Esophagus muscularis mucosa (tissue), 4 donors: ENCODE measurements at regions not wholly inside any gene's neighbourhood (a gene's known extent, or its start where the extent isn't known, plus 50 kb on each side); places are given as distances from the start of the nearest gene placed in this dataset.

Experiments
- DNase-seq: peaks from one replicate; pipeline ENCODE4 v3.0.0-alpha.2; 2017; ENCODE audit errors: extremely low spot score
- H3K27ac ChIP-seq, 4 donors: fragments of 200-600 bp; sonication (generic); replicated peaks in 1 of 4; 1 replicate in 3 of 4; 2 replicates in 1 of 4; pipeline ENCODE4 v1.5.1; 2016 to 2019; ENCODE audit warnings: mild to moderate bottlenecking in 1 of 4
- H3K27me3 ChIP-seq, 4 donors: fragments of 200-600 bp; sonication (generic); one replicate each; pipeline versions ENCODE4 v1.5.1 to v1.6.0; 2016 to 2019
- H3K36me3 ChIP-seq, 4 donors: fragments of 200-600 bp; sonication (generic); one replicate each; pipeline ENCODE4 v1.5.1; 2016 to 2019
- H3K4me1 ChIP-seq, 4 donors: fragments of 200-600 bp; sonication (generic); one replicate each; pipeline ENCODE4 v1.5.1; 2016 to 2019
- H3K4me3 ChIP-seq, 4 donors: fragments of 200-600 bp; sonication (generic); 1 replicate in 2 of 4; 2 replicates in 2 of 4; pipeline ENCODE4 v1.5.1; 2016 to 2019; ENCODE audit warnings: mild to moderate bottlenecking in 4 of 4, moderate library complexity in 1 of 4
- H3K9me3 ChIP-seq, 4 donors: fragments of 200-600 bp; sonication (generic); 1 replicate in 3 of 4; 2 replicates in 1 of 4; pipeline ENCODE4 v1.5.1; 2016 to 2019
- EP300 ChIP-seq: sonication (generic); formaldehyde crosslinking; IDR thresholded peaks from one replicate; pipeline ENCODE4 v1.6.1; 2017; ENCODE audit warnings: antibody characterized with exemption
- POLR2A ChIP-seq: fragments of 450-650 bp; IDR thresholded peaks from one replicate; pipeline ENCODE4 v1.6.1; 2017; ENCODE audit warnings: antibody characterized with exemption, moderate library complexity, mild to moderate bottlenecking, low read depth
- POLR2AphosphoS5 ChIP-seq, 2 donors: sonication (generic); formaldehyde crosslinking; IDR thresholded peaks; one replicate each; pipeline ENCODE4 v1.6.1; 2017; ENCODE audit warnings: antibody characterized with exemption in 2 of 2
- WGBS: methylation state at CpG from one replicate; pipeline ENCODE4 v1.1.5; 2018; 5-methylcytosine and 5-hydroxymethylcytosine counted together
- intact Hi-C: fragments of 100-400 bp; cut with DNase I; formaldehyde crosslinking; loops from one replicate; pipeline ENCODE4 v1.15.1; 2023
- TF ChIP-seq, protein P1 (sequence below), 3 experiments: fragments of 200-600 bp in 2 of 3; fragments of 450-650 bp in 1 of 3; sonication (generic) in 2 of 3; IDR thresholded peaks; one replicate each; pipeline ENCODE4 v1.5.1; 2017 to 2019; ENCODE audit warnings: antibody characterized with exemption in 3 of 3, mild to moderate bottlenecking in 2 of 3, moderate library complexity in 1 of 3

GRCh38 chr11:19552161-19552560 lies 160.5 kb upstream of the NAV2 start:
- no peaks in the 10 kb centered on the region for H3K36me3 ChIP-seq
- H3K4me3 ChIP-seq, result no peak overlapping the region
- WGBS, result 90% methylated on average over 8 of the region's 8 CpGs
- peaks cover 0 to 7% (median 4%) of the 10 kb centered on the region in 4 donors for H3K4me1 ChIP-seq
- DNase-seq, result no peak
- H3K27me3 ChIP-seq, result peaks cover 0 to 9% (median 0%) of the 10 kb centered on the region in 4 donors
- intact Hi-C loops, result loop anchor here (5.0 kb wide), 2 partner anchors 295 to 480 kb away; no protein-coding TSS in a partner anchor
- no peak for TF ChIP-seq POLR2AphosphoS5 (IDR thresholded peaks at IDR 0.05)
- no peak for TF ChIP-seq EP300
- TF ChIP-seq, protein P1, sequence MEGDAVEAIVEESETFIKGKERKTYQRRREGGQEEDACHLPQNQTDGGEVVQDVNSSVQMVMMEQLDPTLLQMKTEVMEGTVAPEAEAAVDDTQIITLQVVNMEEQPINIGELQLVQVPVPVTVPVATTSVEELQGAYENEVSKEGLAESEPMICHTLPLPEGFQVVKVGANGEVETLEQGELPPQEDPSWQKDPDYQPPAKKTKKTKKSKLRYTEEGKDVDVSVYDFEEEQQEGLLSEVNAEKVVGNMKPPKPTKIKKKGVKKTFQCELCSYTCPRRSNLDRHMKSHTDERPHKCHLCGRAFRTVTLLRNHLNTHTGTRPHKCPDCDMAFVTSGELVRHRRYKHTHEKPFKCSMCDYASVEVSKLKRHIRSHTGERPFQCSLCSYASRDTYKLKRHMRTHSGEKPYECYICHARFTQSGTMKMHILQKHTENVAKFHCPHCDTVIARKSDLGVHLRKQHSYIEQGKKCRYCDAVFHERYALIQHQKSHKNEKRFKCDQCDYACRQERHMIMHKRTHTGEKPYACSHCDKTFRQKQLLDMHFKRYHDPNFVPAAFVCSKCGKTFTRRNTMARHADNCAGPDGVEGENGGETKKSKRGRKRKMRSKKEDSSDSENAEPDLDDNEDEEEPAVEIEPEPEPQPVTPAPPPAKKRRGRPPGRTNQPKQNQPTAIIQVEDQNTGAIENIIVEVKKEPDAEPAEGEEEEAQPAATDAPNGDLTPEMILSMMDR (IDR thresholded peaks at IDR 0.05), result no peak
- TF ChIP-seq POLR2A, result no peak
- no peak overlapping the region for H3K27ac ChIP-seq
- H3K9me3 ChIP-seq, result no peaks in the 10 kb centered on the region

DNA sequence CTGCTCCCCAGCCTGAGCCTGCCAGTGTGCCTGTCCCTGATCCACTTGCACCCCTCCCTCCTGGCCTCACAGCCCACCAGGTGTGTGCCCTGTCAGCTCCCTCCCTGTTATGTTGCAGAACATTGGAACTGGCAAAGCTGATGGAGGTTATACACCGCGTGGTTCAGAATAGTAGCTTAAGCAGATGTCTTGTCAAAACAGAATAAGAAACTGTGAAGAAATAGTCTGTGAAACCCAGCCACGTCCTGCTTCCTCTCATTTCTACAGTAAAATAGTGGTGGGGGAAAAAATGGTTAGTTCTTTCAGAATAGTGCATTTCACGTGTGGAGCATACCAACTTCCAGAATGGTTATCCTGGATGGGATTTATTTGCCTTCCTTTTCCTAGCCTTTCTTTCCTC lies 161.2 kb upstream of the NAV2 start:
- Histone ChIP-seq H3K36me3 (no peaks in the 10 kb centered on the region), H3K4me3 (no peak overlapping the region), H3K9me3 (no peaks in the 10 kb centered on the region), H3K4me1 (peaks cover 0 to 7% (median 4%) of the 10 kb centered on the region in 4 donors), H3K27ac (no peak overlapping the region), H3K27me3 (peaks cover 0 to 9% (median 0%) of the 10 kb centered on the region in 4 donors)
- intact Hi-C loops, result loop anchor here (5.0 kb wide), 2 partner anchors 294 to 479 kb away; no protein-coding TSS in a partner anchor
- TF ChIP-seq EP300 (no peak), POLR2AphosphoS5 (IDR thresholded peaks at IDR 0.05) (no peak), POLR2A (no peak)
- TF ChIP-seq, protein P1 (IDR thresholded peaks at IDR 0.05), result no peak
- WGBS, result 67% methylated on average over 4 of the region's 4 CpGs
- no peak for DNase-seq

DNA sequence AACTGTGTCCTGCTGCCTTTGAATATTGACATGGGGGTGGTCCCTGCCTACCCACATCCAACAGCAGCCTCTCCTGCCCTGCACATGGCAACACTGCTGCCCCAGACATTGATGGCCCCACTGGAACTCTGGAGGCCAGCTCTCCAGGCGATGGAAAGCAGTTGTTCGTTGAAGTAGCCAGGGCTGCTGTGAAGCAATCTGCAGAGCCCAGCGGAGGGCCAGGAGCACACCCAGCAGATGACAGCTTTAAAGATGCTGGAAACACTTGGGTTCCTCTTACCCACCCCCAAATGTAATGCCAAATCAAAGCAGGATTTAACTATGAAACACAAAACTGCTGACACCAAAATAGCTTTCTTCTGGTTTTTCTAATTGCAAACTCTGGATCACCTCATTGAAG lies 165.6 kb upstream of the NAV2 start:
- H3K36me3 ChIP-seq, result no peaks in the 10 kb centered on the region
- H3K27ac ChIP-seq, result no peak overlapping the region
- intact Hi-C loops, result no loop called here
- H3K4me3 ChIP-seq, result no peak overlapping the region
- peaks cover 0 to 9% (median 0%) of the 10 kb centered on the region in 4 donors for H3K27me3 ChIP-seq
- no peak for TF ChIP-seq POLR2AphosphoS5 (IDR thresholded peaks at IDR 0.05)
- no peak for TF ChIP-seq POLR2A
- TF ChIP-seq, protein P1 (IDR thresholded peaks at IDR 0.05), result no peak
- TF ChIP-seq EP300, result no peak
- WGBS, result 81% methylated on average over 3 of the region's 3 CpGs
- no peak for DNase-seq
- no peaks in the 10 kb centered on the region for H3K4me1 ChIP-seq
- H3K9me3 ChIP-seq, result no peaks in the 10 kb centered on the region

GRCh38 chr11:19546325-19546724 lies 166.3 kb upstream of the NAV2 start:
- no peaks in the 10 kb centered on the region for H3K36me3 ChIP-seq
- no peak overlapping the region for H3K27ac ChIP-seq
- DNase-seq, result no peak
- WGBS, result 92% methylated on average over 3 of the region's 5 CpGs
- H3K9me3 ChIP-seq, result no peaks in the 10 kb centered on the region
- intact Hi-C loops, result no loop called here
- no peak overlapping the region for H3K4me3 ChIP-seq
- H3K27me3 ChIP-seq, result peaks cover 0 to 11% (median 0%) of the 10 kb centered on the region in 4 donors
- no peak for TF ChIP-seq EP300
- TF ChIP-seq POLR2A, result no peak
- TF ChIP-seq, protein P1 (IDR thresholded peaks at IDR 0.05), result no peak
- no peaks in the 10 kb centered on the region for H3K4me1 ChIP-seq

DNA sequence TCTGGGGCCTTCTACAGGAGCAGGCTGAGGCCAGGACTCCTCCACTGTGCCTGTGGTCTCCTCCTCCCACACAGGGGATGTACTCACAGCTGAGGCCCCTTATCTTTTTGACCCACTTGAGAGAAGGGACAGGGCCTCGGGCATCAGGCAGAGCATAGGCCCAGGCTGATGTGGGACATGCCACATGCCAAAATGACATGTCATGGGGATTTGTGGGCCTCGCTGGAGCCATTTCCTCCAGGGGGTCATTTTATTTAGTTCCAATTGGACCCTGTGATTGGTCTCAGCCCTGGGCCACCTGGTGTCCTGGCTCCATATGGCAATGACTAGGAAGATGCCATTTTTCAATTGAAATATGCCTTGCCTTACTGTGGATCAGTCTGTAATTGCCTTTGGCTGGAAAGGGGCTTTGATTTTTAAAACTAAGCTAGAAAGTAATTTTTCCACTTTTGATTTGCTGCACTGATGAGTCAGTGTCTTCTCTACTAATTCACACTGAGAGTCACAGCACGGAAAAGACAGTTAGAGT lies 171.1 kb upstream of the NAV2 start:
- no peak for DNase-seq
- H3K27ac ChIP-seq, result no peak overlapping the region
- 91% methylated on average over 3 of the region's 3 CpGs for WGBS

More for the DNA sequence above, 171.1 kb upstream of the NAV2 start:
- TF ChIP-seq POLR2A (no peak), POLR2AphosphoS5 (IDR thresholded peaks at IDR 0.05) (no peak), EP300 (no peak)
- TF ChIP-seq, protein P1 (IDR thresholded peaks at IDR 0.05), result no peak
- Histone ChIP-seq H3K4me1 (no peaks in the 10 kb centered on the region), H3K27me3 (peaks cover 0 to 4% (median 0%) of the 10 kb centered on the region in 4 donors), H3K4me3 (no peak overlapping the region), H3K9me3 (no peaks in the 10 kb centered on the region), H3K36me3 (no peaks in the 10 kb centered on the region)
- intact Hi-C loops, result no loop called here
